ENCODE measurements at regions not wholly inside any gene's neighbourhood (a gene's known extent, or its start where the extent isn't known, plus 50 kb on each side); places are given as distances from the start of the nearest gene placed in this dataset.
"Not testable (repeated sequence)": the region's sequence is repeated elsewhere in the genome, so short reads cannot be mapped to it uniquely, and the experiment has no call there.

- DNase-seq = no peak
These were observed 756.3 kb downstream of the BCKDHB start for GRCh38 chr6:80862756-80863155.

GRCh38 chr6:80860107-80860506 lies 753.6 kb downstream of the BCKDHB start:
- no peak for DNase-seq

GRCh38 chr6:80847973-80848372 lies 741.5 kb downstream of the BCKDHB start:
- DNase-seq = not testable (repeated sequence)

GRCh38 chr6:80832337-80832736 lies 725.9 kb downstream of the BCKDHB start:
- no peak for DNase-seq

GRCh38 chr6:80793411-80793810 lies 686.9 kb downstream of the BCKDHB start:
- no peak for DNase-seq

- no peak for DNase-seq
These were observed 685.7 kb downstream of the BCKDHB start for GRCh38 chr6:80792151-80792550.

GRCh38 chr6:80789912-80790570 lies 683.6 kb downstream of the BCKDHB start:
- no peak for DNase-seq

GRCh38 chr6:80783271-80783670 lies 676.8 kb downstream of the BCKDHB start:
- DNase-seq = not testable (repeated sequence)

GRCh38 chr6:80771941-80772340 lies 665.5 kb downstream of the BCKDHB start:
- DNase-seq = no peak

GRCh38 chr6:80769106-80769505 lies 662.6 kb downstream of the BCKDHB start:
- no peak for DNase-seq

GRCh38 chr6:80767808-80768207 lies 661.3 kb downstream of the BCKDHB start:
- DNase-seq = no peak

GRCh38 chr6:80744213-80744612 lies 637.7 kb downstream of the BCKDHB start:
- no peak for DNase-seq

- DNase-seq = no peak
These were observed 636.0 kb downstream of the BCKDHB start for GRCh38 chr6:80742481-80742880.

GRCh38 chr6:80733641-80734040 lies 627.2 kb downstream of the BCKDHB start:
- no peak for DNase-seq

GRCh38 chr6:80728830-80729229 lies 622.4 kb downstream of the BCKDHB start:
- no peak for DNase-seq

- DNase-seq = no peak
These were observed 621.8 kb downstream of the BCKDHB start for GRCh38 chr6:80728101-80728750.

- DNase-seq = no peak
These were observed 618.9 kb downstream of the BCKDHB start for GRCh38 chr6:80725156-80725930.

GRCh38 chr6:80720824-80721223 lies 614.4 kb downstream of the BCKDHB start:
- DNase-seq = no peak

GRCh38 chr6:80714513-80714912 lies 608.0 kb downstream of the BCKDHB start:
- DNase-seq = no peak

GRCh38 chr6:80698459-80698858 lies 592.0 kb downstream of the BCKDHB start:
- no peak for DNase-seq

GRCh38 chr6:80696268-80696667 lies 589.8 kb downstream of the BCKDHB start:
- no peak for DNase-seq

GRCh38 chr6:80690551-80691131 lies 584.2 kb downstream of the BCKDHB start:
- DNase-seq = no peak

GRCh38 chr6:80689716-80690395 lies 583.4 kb downstream of the BCKDHB start:
- no peak for DNase-seq

All from CD4-positive, alpha-beta T cell treated with Interleukin-17A for 1 hour (primary cell).